Prostate gland (tissue), 2 donors: ENCODE measurements at regions not wholly inside any gene's neighbourhood (a gene's known extent, or its start where the extent isn't known, plus 50 kb on each side); places are given as distances from the start of the nearest gene placed in this dataset.

Experiments
- CTCF ChIP-seq, 4 experiments: fragments of 200-600 bp in 2 of 4; fragments of 450-650 bp in 2 of 4; sonication (generic) in 2 of 4; IDR thresholded peaks; 1 replicate in 3 of 4; 2 replicates in 1 of 4; pipeline ENCODE4 v1.5.1; 2016 to 2019; ENCODE audit warnings: antibody characterized with exemption in 4 of 4, mild to moderate bottlenecking in 2 of 4, moderate library complexity in 2 of 4
- POLR2A ChIP-seq: fragments of 450-650 bp; IDR thresholded peaks from one replicate; pipeline ENCODE4 v1.6.1; 2016; ENCODE audit warnings: antibody characterized with exemption, mild to moderate bottlenecking
- POLR2AphosphoS5 ChIP-seq: sonication (generic); formaldehyde crosslinking; IDR thresholded peaks from one replicate; pipeline ENCODE4 v1.6.1; 2017; ENCODE audit warnings: antibody characterized with exemption

- peak; percentile 49 to 72 (median 68) for TF ChIP-seq CTCF (IDR thresholded peaks at IDR 0.05)
- no peak for TF ChIP-seq POLR2A
- no peak for TF ChIP-seq POLR2AphosphoS5
Observed at GRCh38 chr21:32940079-32941014, 85.4 kb upstream of the OLIG2 start.
